Caki2 (cell line): ENCODE measurements at regions not wholly inside any gene's neighbourhood (a gene's known extent, or its start where the extent isn't known, plus 50 kb on each side); places are given as distances from the start of the nearest gene placed in this dataset.

Experiments
- DNase-seq: peaks from one replicate; pipeline ENCODE4 v3.0.0-alpha.2; 2015; ENCODE audit warnings: low read depth
- in situ Hi-C: cut with HindIII; loops from 2 replicates; pipeline ENCODE4 v1.10.0; 2016; ENCODE audit warnings: low sequenced_read_pairs, low pct_unique_long_range_greater_than_20kb, mixed read lengths

DNA sequence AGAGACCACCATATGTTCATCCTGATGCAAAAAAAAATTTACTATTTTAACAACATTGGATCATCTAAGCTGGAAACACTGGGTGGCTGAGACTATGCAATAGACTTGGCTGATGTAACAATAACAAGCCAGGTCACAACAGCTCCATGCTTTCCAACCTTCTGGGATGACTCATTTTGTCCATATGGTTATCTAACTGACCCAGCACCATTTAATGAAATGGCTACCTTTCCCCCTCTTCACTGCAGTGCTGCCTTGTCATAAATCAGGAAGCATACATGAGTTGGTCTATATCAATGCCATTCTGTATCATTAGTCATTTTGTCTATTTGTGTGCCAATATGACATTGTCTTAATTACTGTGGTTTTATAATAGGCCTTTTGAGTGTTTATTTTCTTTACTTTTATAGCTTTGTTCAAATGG, 217.6 kb upstream of the KCNJ16 start:
- in situ Hi-C loops = no loop called here
- peak; percentile 69 for DNase-seq

DNA sequence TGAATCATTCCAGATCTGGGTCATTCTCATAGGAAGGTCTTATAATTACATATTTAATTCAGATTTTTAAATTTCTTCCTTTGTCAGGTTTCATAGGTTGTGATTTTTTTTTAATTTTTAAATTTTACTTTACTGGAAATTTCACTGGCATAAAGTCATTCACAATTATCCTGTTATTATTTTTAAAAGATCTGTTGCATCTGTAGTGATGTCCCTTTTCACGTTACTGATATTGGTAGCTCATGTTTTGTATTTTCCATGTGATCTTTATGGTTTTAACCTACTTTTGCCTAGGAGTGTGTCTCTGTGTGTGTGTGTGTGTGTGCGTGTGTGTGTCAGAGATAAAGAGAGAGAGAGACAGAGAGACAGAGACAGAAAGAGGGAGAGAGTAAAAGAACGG, 216.6 kb upstream of the KCNJ16 start:
- DNase-seq = no peak
- in situ Hi-C loops = no loop called here

- in situ Hi-C loops = no loop called here
Observed at GRCh38 chr17:69860142-69860680, 214.8 kb upstream of the KCNJ16 start.

GRCh38 chr17:69864462-69864861, 210.6 kb upstream of the KCNJ16 start:
- in situ Hi-C loops = no loop called here

More at GRCh38 chr17:69860142-69860680, 214.8 kb upstream of the KCNJ16 start:
- DNase-seq = no peak

GRCh38 chr17:69869667-69870066, 205.4 kb upstream of the KCNJ16 start:
- DNase-seq = no peak
- in situ Hi-C loops = no loop called here

More at GRCh38 chr17:69864462-69864861, 210.6 kb upstream of the KCNJ16 start:
- DNase-seq = no peak

GRCh38 chr17:69870091-69870530, 204.9 kb upstream of the KCNJ16 start:
- in situ Hi-C loops = no loop called here
- DNase-seq = peak; percentile 93

DNA sequence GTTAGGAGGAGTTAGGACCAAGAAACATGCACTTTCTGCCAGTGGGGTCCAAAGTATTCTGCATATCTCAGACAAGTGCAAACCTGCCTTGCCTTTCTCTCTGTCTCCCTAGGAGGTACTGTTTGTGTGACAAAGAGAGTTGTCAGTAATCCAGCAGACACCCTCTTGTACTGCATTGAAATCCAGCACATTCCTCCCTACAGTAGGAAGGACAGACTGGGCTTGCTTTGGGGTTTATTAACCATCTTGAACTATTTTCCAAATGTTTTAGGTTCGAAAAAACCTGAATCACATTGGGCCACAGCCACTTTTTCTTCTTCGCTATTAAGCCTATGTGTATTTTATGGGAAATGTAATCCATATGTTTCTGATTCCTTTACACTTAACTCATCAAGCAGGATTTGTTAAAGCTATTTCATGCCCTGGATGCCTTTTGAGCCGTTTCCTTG, 204.2 kb upstream of the KCNJ16 start:
- in situ Hi-C loops = no loop called here
- no peak for DNase-seq

- in situ Hi-C loops = no loop called here
- DNase-seq = no peak
Observed at GRCh38 chr17:69871318-69871717, 203.7 kb upstream of the KCNJ16 start.

DNA sequence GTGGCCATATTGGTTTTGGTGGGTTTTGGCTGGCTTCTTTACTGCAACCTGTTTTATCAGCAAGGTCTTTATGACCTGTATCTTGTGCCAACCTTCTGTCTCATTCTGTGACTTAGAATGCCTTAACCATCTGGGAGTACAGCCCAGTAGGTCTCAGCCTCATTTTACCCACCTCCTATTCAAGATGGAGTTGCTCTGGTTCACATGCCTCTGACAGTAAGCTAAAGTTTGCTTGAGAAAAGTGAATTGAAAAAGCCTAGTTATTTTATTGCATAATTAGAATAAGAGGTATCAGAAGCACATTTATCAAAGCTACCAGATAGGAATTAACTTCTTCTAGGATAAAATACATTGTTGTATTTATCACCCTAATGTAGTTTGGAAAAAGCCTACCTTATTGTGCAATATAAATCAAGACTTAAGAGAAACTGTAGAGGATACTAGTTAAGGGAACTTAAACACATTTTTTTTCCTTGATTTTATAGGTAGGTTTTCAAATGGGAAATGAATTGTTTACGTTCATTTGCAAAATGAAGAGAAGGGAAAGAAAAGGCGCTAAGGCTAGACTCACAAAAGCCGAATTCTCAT, 202.3 kb upstream of the KCNJ16 start:
- in situ Hi-C loops = no loop called here

GRCh38 chr17:69874175-69874670, 200.8 kb upstream of the KCNJ16 start:
- in situ Hi-C loops = no loop called here
- DNase-seq = peak; percentile 12

More for the DNA sequence above, 202.3 kb upstream of the KCNJ16 start:
- DNase-seq = no peak

DNA sequence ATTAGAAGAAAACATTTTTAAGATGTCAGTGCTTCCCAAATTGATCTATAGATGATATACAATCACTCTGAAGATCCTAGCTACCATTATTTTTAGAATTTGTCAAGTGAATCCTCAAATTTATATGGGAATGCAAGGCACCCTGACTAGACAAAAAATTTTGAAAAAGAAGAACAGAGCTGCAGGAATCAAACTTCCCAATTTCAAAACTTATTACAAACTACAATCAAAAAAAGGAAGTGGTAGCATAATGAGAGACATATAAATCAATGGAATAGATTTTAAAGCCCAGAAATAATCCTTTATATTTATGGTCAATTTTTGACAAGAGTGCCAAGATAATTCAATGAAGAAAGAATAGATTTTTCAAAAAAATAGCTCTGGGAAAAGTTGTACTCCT, 198.3 kb upstream of the KCNJ16 start:
- DNase-seq = no peak
- in situ Hi-C loops = no loop called here

- no peak for DNase-seq
- in situ Hi-C loops = no loop called here
Observed at GRCh38 chr17:69878661-69879060, 196.4 kb upstream of the KCNJ16 start.

GRCh38 chr17:69879576-69879975, 195.4 kb upstream of the KCNJ16 start:
- DNase-seq = no peak
- in situ Hi-C loops = no loop called here

DNA sequence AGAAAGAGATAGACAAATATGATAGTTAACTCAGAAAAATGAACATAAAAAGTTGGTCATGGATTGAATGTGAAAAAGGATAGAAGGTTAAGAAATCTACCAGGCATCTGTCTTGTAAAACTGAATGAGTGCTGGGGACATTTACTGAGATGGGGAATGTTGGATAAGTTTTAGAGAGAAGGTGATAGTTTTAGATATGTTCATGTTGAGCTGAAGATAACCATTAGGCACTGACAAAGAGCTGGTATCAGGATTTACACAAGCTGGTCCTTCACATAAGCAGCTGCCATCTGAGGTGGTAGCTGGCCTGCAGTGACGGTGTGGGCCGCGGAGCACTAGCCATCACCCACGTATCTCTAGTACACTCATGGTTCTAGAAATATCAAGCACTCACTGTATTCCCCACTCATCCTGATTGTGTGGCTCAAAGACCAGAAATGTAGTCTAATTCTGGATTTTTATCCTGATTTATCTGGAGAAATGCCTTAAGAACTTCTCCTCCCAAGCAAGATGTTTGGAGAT, 194.4 kb upstream of the KCNJ16 start:
- DNase-seq = no peak
- in situ Hi-C loops = no loop called here

- in situ Hi-C loops = no loop called here
- no peak for DNase-seq
Observed at GRCh38 chr17:69882281-69882680, 192.7 kb upstream of the KCNJ16 start.

- DNase-seq = no peak
- in situ Hi-C loops = no loop called here
Observed at GRCh38 chr17:69883120-69883519, 191.9 kb upstream of the KCNJ16 start.

DNA sequence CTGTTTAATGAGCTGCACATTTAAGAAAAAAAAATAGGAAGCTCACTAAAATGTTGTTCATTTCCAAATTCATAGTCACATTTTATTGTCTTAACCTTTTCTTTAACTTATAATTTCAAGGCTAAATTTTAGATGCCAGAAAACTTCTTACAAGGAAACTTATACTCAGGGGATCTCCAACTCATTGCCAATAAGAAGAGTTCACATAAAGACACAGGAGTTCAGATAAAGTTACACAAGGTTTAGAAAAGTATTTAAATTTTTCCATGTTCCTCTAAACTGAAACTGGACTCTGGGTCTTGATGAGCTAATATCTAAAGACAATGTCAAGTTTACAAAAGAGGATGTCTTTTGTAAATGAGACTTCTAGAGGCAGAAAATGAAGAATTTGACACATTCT, 190.7 kb upstream of the KCNJ16 start:
- no peak for DNase-seq
- in situ Hi-C loops = no loop called here

GRCh38 chr17:69884846-69885245, 190.2 kb upstream of the KCNJ16 start:
- in situ Hi-C loops = no loop called here
- DNase-seq = no peak

DNA sequence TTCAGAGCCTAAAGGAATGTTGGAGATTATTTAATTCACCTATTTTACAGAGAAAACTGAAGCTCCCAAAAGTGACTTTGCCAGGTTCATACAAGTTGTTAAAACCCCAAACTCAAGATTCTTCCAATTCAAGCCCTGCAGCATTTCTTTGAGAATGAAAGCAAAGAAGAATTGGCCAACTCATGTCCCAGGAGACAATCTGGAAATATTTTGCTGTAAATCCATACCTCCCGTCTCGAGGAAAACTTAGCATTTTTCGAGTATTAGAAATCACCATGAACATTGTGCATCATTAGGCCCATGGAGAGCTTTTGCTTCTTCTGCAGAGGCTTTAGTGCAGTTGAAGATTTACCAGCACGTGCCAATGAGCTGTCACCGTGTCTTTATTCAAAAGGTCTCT, 176.4 kb upstream of the KCNJ16 start:
- in situ Hi-C loops = no loop called here
- no peak for DNase-seq

DNA sequence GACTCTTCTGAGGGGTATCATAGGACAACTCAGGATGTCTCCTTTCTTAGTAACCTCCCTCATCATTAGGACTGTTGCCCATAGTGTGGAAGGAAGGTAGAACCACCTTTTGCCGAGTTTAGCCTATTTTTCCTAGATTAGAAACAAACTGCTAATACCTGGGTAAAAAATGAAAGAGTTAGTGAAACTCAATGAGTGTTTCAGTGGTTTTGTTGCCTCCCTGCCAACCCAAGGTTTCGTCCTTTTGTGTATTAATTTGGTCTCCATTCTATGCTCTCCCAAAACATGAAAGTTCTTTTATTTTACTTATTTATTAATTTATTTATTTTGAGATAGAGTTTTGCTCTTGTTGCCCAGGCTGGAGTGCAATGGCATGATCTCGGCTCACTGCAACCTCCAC, 174.9 kb upstream of the KCNJ16 start:
- in situ Hi-C loops = no loop called here
- no peak for DNase-seq
